C1 segment of cervical spinal cord (tissue), 14 donors: ENCODE measurements at regions not wholly inside any gene's neighbourhood (a gene's known extent, or its start where the extent isn't known, plus 50 kb on each side); places are given as distances from the start of the nearest gene placed in this dataset.
A peak's percentile ranks its signal among the peaks of the same experiment; 100 is the strongest.

Source experiments
- DNase-seq, 14 donors: peaks; one replicate each; lab custom pipeline; 2025; lab: John Stamatoyannopoulos, UW

- DNase-seq = no peak
Measured at GRCh38 chr18:45227001-45227742, 388.1 kb upstream of the SLC14A2 start.

DNA sequence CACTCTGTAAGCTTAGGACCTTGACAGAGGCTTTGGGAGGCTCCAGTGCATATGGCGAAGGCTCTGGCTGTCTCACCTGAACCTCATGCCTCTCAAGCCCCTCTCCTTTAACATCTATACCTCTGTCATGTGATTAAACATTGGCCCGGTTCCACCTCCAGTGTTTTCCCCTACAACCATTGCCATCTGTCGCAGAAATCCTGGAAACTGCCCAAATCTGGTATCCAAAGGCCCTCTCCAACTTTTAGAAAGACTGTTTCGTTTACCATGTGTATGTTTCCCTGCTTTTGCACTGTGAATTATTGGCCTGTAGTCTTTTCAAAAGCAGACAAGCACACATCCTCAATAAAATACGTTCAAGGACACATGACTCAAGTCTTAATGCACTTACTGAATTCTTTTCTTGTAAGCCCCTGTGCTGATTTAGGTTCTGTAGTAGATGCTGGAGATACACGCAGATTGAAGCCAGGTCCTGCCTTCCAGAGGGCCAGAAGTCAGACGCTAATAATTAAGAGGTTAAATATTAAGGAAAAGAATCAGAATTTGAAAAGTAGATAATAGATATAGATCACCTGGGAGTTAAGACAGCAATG is 386.4 kb upstream of the SLC14A2 start:
- no peak for DNase-seq

- no peak for DNase-seq
Measured at GRCh38 chr18:45231617-45232016, 383.7 kb upstream of the SLC14A2 start.

- DNase-seq = no peak
Measured at GRCh38 chr18:45232061-45232460, 383.2 kb upstream of the SLC14A2 start.

GRCh38 chr18:45236676-45237075 is 378.6 kb upstream of the SLC14A2 start:
- DNase-seq = no peak

DNA sequence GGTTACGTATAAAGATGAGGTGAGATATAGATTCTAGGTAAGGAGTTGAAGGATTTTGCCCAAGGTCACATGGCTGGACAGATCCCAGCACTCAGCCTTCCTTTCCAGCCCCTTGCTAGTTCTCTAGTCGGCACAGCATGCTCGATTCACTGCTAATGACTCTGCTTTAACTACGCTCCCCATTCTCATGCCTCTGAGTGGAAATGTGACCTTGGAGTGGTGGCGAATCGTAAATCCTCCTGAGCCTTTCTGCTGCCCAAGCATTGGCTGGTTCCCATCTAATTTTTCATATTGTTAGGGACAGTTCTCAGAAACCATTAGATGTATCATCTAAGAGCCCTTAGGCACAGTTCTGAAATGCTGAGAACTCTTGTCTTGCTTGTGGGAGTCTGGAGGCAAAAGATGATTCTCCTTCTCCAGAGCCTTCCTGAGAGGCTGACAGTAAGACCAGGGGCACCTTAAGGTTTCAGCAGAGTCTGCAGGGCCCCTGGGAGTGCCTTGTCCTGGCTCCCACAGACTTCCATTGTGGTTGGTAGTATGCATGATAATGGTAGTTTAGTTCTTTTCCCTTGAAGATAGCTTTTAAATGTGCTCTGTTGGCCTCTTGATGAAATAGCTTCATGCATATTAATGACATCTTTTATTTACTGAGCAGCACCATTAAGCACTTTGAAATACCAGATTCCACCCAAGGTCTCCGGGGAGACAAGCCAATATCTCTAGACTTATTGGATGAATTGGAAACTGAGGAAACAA is 377.8 kb upstream of the SLC14A2 start:
- no peak for DNase-seq

DNA sequence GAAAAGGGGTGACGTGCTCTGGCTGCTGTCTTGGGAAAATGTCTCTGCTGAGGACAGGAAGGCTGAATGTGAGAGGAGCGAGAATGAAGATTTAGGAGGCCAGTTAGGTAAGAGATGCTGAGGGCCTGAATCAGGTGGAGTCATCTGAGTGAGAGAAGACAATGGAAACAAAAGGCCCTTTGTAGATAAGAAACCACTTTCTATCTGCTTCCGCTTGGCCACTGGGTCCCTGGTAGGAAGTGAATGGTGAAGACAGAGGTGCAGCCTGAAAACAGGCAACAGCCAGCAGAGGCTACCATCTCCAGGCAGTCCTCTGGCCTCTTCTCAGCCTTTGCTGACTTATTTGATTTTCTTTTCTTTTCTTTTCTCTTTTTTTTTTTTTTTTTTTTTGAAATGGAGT is 374.0 kb upstream of the SLC14A2 start:
- DNase-seq = no peak

- DNase-seq = no peak
Measured at GRCh38 chr18:45241982-45242565, 373.2 kb upstream of the SLC14A2 start.

- DNase-seq = no peak
Measured at GRCh38 chr18:45243340-45244110, 371.8 kb upstream of the SLC14A2 start.

DNA sequence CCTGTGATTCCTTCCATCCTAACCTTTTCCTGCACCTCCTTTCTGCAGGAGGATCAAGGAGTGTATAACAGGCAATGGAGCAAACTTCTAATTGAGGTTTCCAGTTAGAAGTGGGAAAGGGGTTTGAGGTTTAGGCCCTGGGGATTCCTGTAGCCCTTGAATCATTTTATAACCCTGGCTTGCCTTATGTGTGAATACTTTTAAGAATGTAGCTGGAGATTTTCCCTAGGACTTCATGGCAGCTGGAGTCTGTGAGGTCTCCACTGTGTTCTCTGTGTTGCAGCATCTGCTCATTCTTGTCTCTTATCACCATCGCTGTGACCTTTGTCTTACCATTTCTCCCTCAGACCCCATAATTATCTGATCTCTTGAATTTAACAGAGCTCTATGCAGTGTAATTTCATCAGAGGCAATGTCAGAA is 370.2 kb upstream of the SLC14A2 start:
- no peak for DNase-seq

DNA sequence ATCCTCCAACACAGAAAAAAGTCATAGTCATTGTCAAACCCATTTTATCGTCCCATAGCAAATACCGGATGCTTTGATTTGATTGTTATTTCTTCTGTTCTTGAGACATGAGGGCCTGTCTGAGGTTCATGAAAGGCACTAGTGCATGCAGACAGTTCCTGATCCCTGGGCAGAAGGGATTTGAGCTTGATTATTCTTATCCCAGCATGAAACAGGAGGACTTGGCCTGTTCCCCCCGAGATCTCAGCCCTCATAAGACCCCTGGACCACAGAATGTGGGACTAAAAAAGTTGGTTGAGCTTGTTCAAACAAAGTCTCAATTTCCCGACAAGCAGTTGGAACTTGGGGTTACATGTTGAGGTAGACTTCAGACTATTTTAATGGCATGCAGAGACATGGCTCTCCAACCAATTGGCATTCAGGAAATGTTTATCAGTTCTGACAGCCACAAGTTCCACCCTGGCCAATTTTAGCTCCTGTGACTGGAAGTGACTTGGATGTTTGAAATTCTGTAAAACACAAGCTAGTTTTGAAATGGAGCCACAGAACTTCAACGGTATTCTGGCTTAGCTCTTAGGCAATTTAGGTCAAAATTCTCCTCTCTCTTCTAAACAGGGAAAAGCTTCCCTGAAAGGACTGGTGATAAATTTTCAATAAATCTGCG is 366.9 kb upstream of the SLC14A2 start:
- no peak for DNase-seq

GRCh38 chr18:45249246-45249661 is 366.0 kb upstream of the SLC14A2 start:
- DNase-seq = no peak

GRCh38 chr18:45250479-45250878 is 364.8 kb upstream of the SLC14A2 start:
- DNase-seq = no peak

GRCh38 chr18:45251236-45251635 is 364.0 kb upstream of the SLC14A2 start:
- no peak for DNase-seq

DNA sequence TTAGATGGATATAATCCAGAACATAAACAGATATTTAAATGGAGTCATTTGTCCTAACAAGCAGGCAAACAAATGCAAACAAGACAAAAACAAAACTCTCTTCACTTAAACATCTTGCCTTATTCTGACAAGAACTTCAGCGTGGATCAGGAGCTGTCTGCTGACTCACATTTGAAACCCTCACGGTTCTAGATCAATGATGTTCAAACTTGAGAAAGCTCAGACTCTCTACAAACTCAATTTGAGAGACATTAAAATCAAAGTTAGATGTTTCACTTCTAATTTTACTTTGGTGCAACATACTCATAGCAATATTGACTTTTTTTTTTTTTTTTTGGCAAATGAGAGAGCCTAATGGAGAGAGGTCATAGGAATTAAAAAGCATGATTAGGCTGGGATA is 362.8 kb upstream of the SLC14A2 start:
- DNase-seq = no peak

DNA sequence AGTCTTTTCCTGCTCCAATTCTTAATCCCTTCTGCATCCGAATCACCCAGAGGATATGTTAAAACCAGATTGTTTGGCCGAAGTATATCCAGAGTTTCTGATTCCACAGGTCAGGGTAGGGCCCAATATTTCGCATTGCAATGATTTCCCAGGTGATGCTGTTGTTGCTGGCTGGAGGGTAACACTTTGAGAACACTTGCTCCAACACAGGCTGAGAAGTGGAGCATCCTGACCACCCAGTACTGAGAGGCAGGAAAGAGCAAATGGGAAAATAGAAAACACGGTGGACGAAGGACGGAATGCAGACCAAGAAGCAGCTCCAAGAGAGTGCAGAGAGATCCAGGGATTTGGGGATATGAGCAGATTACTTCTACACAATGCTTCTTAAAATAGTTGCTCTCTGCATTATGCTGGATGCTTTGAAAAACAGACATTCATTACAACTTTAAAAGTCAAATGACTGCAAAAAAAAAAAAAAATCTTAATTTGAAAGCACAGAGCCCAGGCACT is 362.2 kb upstream of the SLC14A2 start:
- no peak for DNase-seq

GRCh38 chr18:45253973-45254708 is 361.1 kb upstream of the SLC14A2 start:
- no peak for DNase-seq

DNA sequence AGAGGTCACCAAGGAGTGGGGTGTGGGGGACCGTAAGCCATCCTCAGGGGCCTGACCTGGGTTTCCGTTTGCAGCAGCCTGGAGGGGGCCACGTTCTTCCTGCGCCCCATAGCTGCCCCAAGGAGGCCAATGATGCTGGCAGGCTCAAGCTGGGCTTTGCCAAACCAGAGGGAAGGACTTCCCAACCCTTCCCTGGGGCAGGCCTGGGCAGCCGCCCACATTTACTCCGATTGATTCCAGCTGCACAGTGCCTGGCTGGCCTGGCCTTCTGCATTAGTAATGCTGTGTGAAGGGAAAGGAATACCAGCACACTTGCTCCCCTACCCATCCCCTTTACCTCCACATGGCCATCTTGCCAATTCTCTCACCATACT is 360.6 kb upstream of the SLC14A2 start:
- DNase-seq = peak in 1 of 14 donors; percentile 4

GRCh38 chr18:45255197-45255890 is 359.9 kb upstream of the SLC14A2 start:
- DNase-seq = no peak

GRCh38 chr18:45260125-45260524 is 355.2 kb upstream of the SLC14A2 start:
- no peak for DNase-seq
